Upper lobe of right lung (tissue), 1 donor: ENCODE measurements at regions not wholly inside any gene's neighbourhood (a gene's known extent, or its start where the extent isn't known, plus 50 kb on each side); places are given as distances from the start of the nearest gene placed in this dataset.

Source experiments
- ATAC-seq: fragments of 200-7000 bp; cut with Tn5 transposase; one replicate; pipeline ENCODE4 v1.9.1; 2020; ENCODE audit warnings: mild to moderate bottlenecking, moderate library complexity
- DNase-seq: peaks from one replicate; pipeline ENCODE4 v3.0.0-alpha.2; 2020
- H3K27ac ChIP-seq: fragments of 200-600 bp; one replicate; pipeline ENCODE4 v1.8.0; 2022
- H3K27me3 ChIP-seq: fragments of 200-600 bp; one replicate; pipeline ENCODE4 v1.8.0; 2022; ENCODE audit warnings: mild to moderate bottlenecking
- H3K36me3 ChIP-seq: fragments of 200-600 bp; one replicate; pipeline ENCODE4 v1.8.0; 2022
- H3K4me1 ChIP-seq: fragments of 200-600 bp; one replicate; pipeline ENCODE4 v1.8.0; 2022
- H3K4me3 ChIP-seq: fragments of 200-600 bp; one replicate; pipeline ENCODE4 v1.8.0; 2022; ENCODE audit warnings: mild to moderate bottlenecking
- H3K9me3 ChIP-seq: fragments of 200-600 bp; one replicate; pipeline ENCODE4 v1.8.0; 2022
- intact Hi-C: fragments of 100-400 bp; cut with DNase I; formaldehyde crosslinking; loops from one replicate; pipeline ENCODE4 v1.11.0; 2022
- TF ChIP-seq, protein P1 (sequence below): fragments of 200-600 bp; IDR thresholded peaks from one replicate; pipeline ENCODE4 v1.8.0; 2022; ENCODE audit warnings: antibody characterized with exemption
- donor health status: DM: no; HTN: yes; CAD: no; lungs with severe emphysema.

DNA sequence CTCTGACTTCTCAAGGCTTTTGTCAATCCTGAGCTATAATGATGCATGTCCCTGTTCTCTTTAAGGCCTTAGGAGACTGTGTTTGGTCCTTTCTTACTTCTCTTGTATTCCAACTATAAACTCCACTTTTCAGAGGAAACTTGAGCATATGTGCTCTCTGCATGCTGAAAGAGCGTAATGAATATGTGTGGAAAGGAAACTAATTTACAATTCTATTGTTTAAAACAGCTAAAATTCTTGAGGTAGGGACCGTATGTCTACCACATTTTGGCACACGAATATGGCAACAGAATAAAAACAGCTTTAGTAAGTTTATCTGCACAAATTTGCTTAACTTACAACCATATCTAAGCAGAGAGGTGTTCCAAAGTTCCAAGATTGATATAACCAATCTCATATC, 242.0 kb upstream of the DCBLD2 start:
- Histone ChIP-seq H3K9me3 (no peaks in the 10 kb centered on the region), H3K4me1 (no peaks in the 10 kb centered on the region), H3K27ac (no peak overlapping the region), H3K27me3 (no peaks in the 10 kb centered on the region), H3K4me3 (no peak overlapping the region), H3K36me3 (no peaks in the 10 kb centered on the region)
- DNase-seq (no peak), ATAC-seq (no peak)
- intact Hi-C loops: no loop called here
- TF ChIP-seq, protein P1, sequence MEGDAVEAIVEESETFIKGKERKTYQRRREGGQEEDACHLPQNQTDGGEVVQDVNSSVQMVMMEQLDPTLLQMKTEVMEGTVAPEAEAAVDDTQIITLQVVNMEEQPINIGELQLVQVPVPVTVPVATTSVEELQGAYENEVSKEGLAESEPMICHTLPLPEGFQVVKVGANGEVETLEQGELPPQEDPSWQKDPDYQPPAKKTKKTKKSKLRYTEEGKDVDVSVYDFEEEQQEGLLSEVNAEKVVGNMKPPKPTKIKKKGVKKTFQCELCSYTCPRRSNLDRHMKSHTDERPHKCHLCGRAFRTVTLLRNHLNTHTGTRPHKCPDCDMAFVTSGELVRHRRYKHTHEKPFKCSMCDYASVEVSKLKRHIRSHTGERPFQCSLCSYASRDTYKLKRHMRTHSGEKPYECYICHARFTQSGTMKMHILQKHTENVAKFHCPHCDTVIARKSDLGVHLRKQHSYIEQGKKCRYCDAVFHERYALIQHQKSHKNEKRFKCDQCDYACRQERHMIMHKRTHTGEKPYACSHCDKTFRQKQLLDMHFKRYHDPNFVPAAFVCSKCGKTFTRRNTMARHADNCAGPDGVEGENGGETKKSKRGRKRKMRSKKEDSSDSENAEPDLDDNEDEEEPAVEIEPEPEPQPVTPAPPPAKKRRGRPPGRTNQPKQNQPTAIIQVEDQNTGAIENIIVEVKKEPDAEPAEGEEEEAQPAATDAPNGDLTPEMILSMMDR: no peak

DNA sequence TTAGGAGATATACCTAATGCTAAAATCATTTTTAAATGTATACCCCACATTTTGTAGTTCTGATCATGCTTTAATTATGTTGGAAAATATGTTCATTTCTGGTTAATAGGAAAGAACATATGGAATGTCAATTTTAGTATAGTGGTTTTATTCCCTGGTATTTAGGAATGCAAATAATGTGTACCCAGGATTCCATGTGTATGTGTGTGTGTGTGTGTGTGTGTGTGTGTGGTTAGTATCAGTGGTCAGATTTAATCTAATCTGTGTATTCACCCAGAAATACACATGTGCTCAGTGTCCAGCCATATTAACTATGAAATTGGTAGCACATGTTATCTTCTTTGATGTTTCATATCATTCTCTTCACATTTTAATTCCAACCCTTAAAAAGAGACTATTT, 233.5 kb upstream of the DCBLD2 start:
- ATAC-seq (no peak), DNase-seq (no peak)
- no peaks in the 10 kb centered on the region for H3K27me3 ChIP-seq
- intact Hi-C loops: no loop called here
- no peaks in the 10 kb centered on the region for H3K36me3 ChIP-seq
- no peak overlapping the region for H3K4me3 ChIP-seq
- TF ChIP-seq, protein P1: no peak
- H3K9me3 ChIP-seq: no peaks in the 10 kb centered on the region
- H3K27ac ChIP-seq: no peak overlapping the region
- no peaks in the 10 kb centered on the region for H3K4me1 ChIP-seq

DNA sequence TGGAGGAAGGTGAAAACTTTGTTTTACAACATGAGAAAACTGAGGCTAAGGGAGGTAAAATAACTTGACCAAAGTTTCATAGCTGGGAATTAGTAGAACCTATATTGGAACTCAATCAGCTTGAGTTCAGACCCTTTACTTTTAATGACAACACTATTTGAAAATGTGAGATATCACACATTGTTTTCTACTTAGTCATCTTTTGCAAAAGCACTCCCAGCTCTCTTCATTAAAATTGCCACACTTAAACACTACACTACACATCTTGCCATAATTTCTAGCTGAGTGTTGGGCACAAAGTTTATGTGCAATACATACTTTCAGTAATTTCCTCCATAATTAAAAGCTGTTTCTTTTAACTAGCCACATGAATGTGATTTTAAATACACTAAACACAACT, 230.4 kb upstream of the DCBLD2 start:
- intact Hi-C loops: no loop called here
- ATAC-seq (no peak), DNase-seq (no peak)
- Histone ChIP-seq H3K4me1 (no peaks in the 10 kb centered on the region), H3K27ac (no peak overlapping the region), H3K4me3 (no peak overlapping the region), H3K36me3 (no peaks in the 10 kb centered on the region), H3K27me3 (no peaks in the 10 kb centered on the region), H3K9me3 (no peaks in the 10 kb centered on the region)
- TF ChIP-seq, protein P1: no peak

DNA sequence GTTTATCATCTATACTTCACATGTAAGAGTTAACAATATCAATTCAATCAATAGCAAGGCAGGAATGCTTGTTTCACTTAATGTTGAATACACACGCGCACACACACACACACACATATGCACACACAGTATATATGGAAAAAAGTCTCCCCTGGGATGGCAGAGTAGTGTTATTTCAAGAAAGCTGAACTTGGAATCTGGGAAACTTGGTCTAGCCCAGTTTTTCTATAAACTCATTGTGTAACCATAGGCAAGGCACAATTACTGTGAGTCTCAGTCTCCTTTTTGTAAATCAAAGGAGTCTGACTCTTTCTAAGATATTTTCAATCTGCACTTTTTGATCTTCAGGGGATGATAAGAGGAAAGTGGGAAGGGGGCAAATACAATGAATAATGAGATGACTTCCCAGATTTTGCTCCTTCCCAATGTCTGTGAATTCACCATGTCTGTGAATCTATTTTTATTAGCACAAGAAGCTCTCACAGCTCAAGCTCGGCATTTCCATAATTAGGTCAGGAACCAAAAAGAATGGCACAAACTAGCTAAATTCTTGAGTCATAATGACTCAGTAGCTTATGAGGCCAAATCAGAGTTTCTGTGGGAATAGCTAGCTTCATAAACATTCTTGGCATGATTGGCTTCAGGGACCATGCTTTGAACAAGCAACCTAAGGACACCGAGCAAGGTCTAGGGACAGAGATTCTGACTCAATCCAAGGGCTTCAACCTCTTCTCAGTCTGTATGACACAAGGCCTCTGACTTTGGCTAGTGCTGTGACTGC, 227.4 kb upstream of the DCBLD2 start:
- intact Hi-C loops: no loop called here
- Histone ChIP-seq H3K27ac (no peak overlapping the region), H3K9me3 (no peaks in the 10 kb centered on the region), H3K27me3 (no peaks in the 10 kb centered on the region), H3K4me1 (no peaks in the 10 kb centered on the region), H3K36me3 (no peaks in the 10 kb centered on the region), H3K4me3 (no peak overlapping the region)
- ATAC-seq (no peak), DNase-seq (no peak)
- TF ChIP-seq, protein P1: no peak

DNA sequence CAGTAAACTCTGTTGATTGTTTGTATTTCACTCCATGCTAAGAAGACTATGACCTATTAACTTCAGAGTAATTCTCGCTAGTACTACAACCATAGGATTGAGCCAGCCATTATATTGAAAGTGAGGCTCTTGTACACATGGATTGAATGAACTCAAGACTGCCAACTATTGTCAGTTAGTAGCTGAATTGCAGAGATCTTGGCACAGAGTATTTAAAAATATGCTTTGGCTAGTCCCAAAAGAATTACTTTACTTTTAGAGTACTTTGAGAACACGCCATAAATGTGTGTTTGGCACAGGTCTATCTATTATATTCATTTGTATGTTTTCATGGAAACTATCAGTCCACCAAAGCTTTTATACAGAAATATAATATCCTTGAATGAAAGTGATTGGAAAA, 226.7 kb upstream of the DCBLD2 start:
- no peaks in the 10 kb centered on the region for H3K36me3 ChIP-seq
- intact Hi-C loops: no loop called here
- no peak overlapping the region for H3K27ac ChIP-seq
- ATAC-seq (no peak), DNase-seq (no peak)
- H3K4me1 ChIP-seq: no peaks in the 10 kb centered on the region
- no peak overlapping the region for H3K4me3 ChIP-seq
- no peaks in the 10 kb centered on the region for H3K27me3 ChIP-seq
- no peaks in the 10 kb centered on the region for H3K9me3 ChIP-seq
- TF ChIP-seq, protein P1: no peak

DNA sequence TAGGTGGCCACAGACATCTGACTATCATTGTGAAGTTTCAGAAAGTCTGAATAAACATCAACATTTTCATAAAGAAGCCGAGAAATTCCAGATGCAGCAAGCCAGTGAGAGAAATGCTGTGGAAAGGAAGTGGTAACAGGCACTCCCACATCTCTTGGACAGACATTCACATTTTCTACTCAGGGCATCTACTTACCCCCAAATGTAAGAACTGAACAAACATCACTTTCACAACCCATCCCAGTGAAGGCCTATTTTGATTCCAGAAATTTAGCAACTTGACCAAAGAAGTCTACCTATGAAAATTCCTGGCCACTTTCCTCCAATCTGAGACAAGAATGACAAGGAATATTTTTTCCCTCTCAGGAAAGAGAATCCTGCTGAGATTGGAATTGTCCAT, 224.8 kb upstream of the DCBLD2 start:
- no peak for ATAC-seq
- no peak overlapping the region for H3K4me3 ChIP-seq

More for the DNA sequence above, 224.8 kb upstream of the DCBLD2 start:
- intact Hi-C loops: no loop called here
- TF ChIP-seq, protein P1: no peak
- Histone ChIP-seq H3K27me3 (no peaks in the 10 kb centered on the region), H3K27ac (no peak overlapping the region), H3K36me3 (no peaks in the 10 kb centered on the region), H3K9me3 (no peaks in the 10 kb centered on the region), H3K4me1 (no peaks in the 10 kb centered on the region)
- DNase-seq: no peak
